Ishikawa (cell line): ENCODE measurements at regions not wholly inside any gene's neighbourhood (a gene's known extent, or its start where the extent isn't known, plus 50 kb on each side); places are given as distances from the start of the nearest gene placed in this dataset.

Source experiments
- CEBPB ChIP-seq: IDR thresholded peaks from 2 replicates; pipeline ENCODE4 v1.6.1; 2012
- CREB1 ChIP-seq: IDR thresholded peaks from 2 replicates; pipeline ENCODE4 v1.6.1; 2012; ENCODE audit warnings: low read depth
- EGR1 ChIP-seq: IDR thresholded peaks from 2 replicates; pipeline ENCODE4 v1.6.1; 2012
- EP300 ChIP-seq: IDR thresholded peaks from 2 replicates; pipeline ENCODE4 v1.6.1; 2012; ENCODE audit warnings: borderline replicate concordance
- FOXM1 ChIP-seq: IDR thresholded peaks from 2 replicates; pipeline ENCODE4 v1.6.1; 2012; ENCODE audit warnings: low read depth, borderline replicate concordance
- MAX ChIP-seq: IDR thresholded peaks from 2 replicates; pipeline ENCODE4 v1.6.1; 2012
- NFIC ChIP-seq: IDR thresholded peaks from 2 replicates; pipeline ENCODE4 v1.6.1; 2012
- RAD21 ChIP-seq: IDR thresholded peaks from 2 replicates; pipeline ENCODE4 v1.6.1; 2012; ENCODE audit warnings: low read depth
- REST ChIP-seq: IDR thresholded peaks from 2 replicates; pipeline ENCODE4 v1.6.1; 2012; ENCODE audit warnings: low read depth, mild to moderate bottlenecking
- TAF1 ChIP-seq: IDR thresholded peaks from 2 replicates; pipeline ENCODE4 v1.6.1; 2012; ENCODE audit warnings: low read depth, mild to moderate bottlenecking
- TCF12 ChIP-seq: IDR thresholded peaks from 2 replicates; pipeline ENCODE4 v1.6.1; 2012; ENCODE audit warnings: low read depth
- TEAD4 ChIP-seq: IDR thresholded peaks from 2 replicates; pipeline ENCODE4 v1.6.1; 2012
- USF1 ChIP-seq: IDR thresholded peaks from 2 replicates; pipeline ENCODE4 v1.6.1; 2012
- YY1 ChIP-seq: IDR thresholded peaks from 2 replicates; pipeline ENCODE4 v1.6.1; 2012; ENCODE audit warnings: low read depth
- ZBTB7A ChIP-seq: IDR thresholded peaks from 2 replicates; pipeline ENCODE4 v1.6.1; 2012; ENCODE audit warnings: low read depth

- no peak for TF ChIP-seq CREB1
- no peak for TF ChIP-seq CEBPB
- TF ChIP-seq FOXM1: no peak
- TF ChIP-seq NFIC: no peak
- TF ChIP-seq TCF12: no peak
- TF ChIP-seq TAF1: no peak
- TF ChIP-seq TEAD4: no peak
- no peak for TF ChIP-seq ZBTB7A
- TF ChIP-seq RAD21: no peak
Measured at GRCh38 chr13:81089371-81090157, 748.6 kb upstream of the SPRY2 start.

GRCh38 chr13:81080911-81081454 lies 740.1 kb upstream of the SPRY2 start:
- TF ChIP-seq MAX (no peak), RAD21 (no peak)

- TF ChIP-seq ZBTB7A (no peak), YY1 (no peak), RAD21 (no peak), USF1 (no peak), FOXM1 (no peak), CEBPB (no peak), TEAD4 (no peak), REST (no peak), TCF12 (no peak)
Measured at GRCh38 chr13:81078048-81078447, 737.1 kb upstream of the SPRY2 start.

GRCh38 chr13:81058916-81059290 lies 718.0 kb upstream of the SPRY2 start:
- TF ChIP-seq EP300 (no peak), YY1 (no peak), EGR1 (no peak), ZBTB7A (no peak), CEBPB (no peak), TCF12 (no peak), MAX (no peak), CREB1 (no peak), FOXM1 (no peak), RAD21 (no peak), REST (no peak), TAF1 (no peak)

GRCh38 chr13:81058211-81058915 lies 717.4 kb upstream of the SPRY2 start:
- TF ChIP-seq NFIC (no peak), TAF1 (no peak), EP300 (no peak), EGR1 (no peak), FOXM1 (no peak), MAX (no peak), CEBPB (no peak), ZBTB7A (no peak), RAD21 (no peak), USF1 (no peak), TEAD4 (no peak), CREB1 (no peak), TCF12 (no peak), YY1 (no peak)
